NCI-H2196 (cell line): ENCODE measurements at regions not wholly inside any gene's neighbourhood (a gene's known extent, or its start where the extent isn't known, plus 50 kb on each side); places are given as distances from the start of the nearest gene placed in this dataset.

Source experiments
- DNase-seq: peaks from one replicate; lab custom pipeline; 2025; ENCODE audit not compliant: unreplicated experiment; lab: John Stamatoyannopoulos, UW

DNA sequence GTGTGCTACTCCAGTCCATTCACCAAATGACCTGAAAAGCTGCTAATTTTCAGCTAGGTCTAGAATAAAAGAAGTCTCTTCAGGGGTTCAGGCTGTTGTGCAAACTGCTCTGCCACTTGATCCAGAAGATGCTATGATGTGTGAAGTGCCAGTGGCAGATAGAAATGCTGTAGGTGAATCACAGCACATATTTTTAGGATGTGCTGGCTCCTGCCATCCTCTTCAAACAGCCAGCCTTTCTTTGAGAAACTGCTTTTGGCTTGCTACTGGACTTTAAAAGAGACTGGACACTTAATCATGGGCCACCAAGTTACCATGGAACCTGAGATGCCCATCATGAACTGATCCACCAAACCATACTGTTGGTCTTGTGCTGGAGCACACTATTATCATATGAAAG, 322.1 kb downstream of the EN1 start:
- DNase-seq: no peak

- no peak for DNase-seq
Observed at GRCh38 chr2:118524911-118525310, 322.5 kb downstream of the EN1 start.

DNA sequence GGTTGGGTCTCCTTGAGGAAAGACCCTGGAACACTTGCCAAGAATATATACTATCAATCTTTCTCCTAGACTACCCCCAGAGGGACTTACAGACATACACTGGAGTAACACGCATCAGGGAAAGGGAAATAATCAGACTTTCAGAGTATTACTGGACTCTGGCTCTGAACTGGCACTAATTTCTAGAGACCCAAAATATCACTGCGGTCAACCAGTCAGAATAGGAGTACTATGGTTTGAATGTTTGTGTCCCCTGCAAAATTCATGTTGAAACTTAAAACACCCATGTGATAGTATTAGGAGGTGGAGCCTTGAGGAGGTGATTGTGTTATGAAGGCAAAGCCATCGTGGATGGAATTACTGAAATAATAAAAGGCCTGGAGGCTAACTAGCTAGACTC, 323.7 kb downstream of the EN1 start:
- DNase-seq: no peak

DNA sequence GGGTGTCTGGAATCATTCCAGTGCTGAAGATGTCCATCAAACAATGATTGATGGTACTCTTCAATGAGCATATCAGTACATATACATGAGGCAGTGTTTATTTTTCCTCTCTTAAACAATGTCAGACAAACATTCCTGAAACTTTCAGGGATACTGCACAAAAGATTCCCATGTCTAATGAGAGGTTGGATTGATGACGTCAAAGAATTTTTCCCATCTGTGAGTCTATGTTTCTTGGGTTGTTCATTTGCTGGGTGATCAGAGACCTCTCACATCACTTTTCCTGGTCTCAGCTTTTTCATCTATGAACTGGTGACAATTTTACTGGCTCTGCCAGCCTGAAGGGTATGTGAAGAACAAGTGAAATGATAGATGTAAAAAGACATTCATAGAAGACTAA, 325.5 kb downstream of the EN1 start:
- no peak for DNase-seq

GRCh38 chr2:118521272-118521671, 326.2 kb downstream of the EN1 start:
- DNase-seq: no peak

DNA sequence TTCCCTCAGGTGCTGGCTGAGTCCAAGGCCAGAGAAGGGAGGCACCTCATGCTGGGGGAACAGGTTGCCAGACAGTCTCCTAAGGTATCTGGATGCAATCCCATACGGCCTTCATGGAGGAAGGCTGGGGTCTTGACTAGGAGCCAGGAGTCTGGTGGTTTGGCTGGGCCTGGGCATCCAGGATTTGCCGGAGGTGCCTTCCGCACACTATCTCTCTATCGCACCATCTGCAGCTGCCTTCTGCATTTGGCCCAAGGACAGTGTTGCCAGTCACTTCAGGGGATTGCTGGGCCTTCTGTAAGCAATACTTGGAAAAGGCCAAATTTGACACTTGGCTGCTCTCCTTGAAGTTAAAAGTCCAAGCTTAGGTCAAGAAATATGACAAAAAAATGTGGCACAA, 327.2 kb downstream of the EN1 start:
- no peak for DNase-seq

DNA sequence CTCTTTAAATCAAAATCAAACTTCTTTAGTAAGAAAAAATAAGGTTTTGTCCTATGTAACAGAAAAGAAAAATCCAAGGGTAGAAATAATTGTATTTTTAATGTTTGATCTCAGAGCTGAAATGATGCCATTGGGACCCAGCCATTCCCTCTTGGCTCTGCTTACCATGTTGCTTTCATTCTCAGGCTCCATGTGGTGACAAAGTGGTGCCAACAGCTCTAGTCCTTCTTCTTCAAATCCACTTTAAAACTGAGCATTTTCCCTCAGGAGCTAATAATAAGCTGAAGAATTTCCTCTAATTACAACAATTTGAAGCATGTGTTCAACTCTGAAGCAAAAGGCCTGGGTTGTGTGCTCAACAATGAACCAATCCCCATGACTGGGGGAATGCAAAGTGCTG, 327.9 kb downstream of the EN1 start:
- no peak for DNase-seq

DNA sequence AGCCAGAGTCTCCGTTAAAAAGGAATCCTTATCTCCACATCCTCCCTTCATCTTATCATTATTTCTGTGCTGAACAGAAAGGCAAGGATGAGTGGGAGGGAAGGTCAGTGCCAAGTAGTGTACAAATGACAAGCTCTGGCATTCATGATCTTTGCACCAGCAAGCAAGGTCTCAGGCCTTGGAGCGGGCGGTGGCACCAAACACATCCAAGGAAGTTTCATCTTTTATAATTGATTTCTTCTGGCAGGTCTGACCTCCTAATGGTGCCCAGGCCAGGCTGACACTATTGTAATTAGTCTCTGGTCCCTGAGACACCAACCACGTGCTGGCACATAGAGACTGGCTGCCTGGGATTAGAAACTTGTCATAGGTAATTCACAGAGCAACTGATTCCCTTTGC, 336.6 kb downstream of the EN1 start:
- DNase-seq: no peak

- DNase-seq: no peak
Observed at GRCh38 chr2:118509319-118510004, 338.0 kb downstream of the EN1 start.

DNA sequence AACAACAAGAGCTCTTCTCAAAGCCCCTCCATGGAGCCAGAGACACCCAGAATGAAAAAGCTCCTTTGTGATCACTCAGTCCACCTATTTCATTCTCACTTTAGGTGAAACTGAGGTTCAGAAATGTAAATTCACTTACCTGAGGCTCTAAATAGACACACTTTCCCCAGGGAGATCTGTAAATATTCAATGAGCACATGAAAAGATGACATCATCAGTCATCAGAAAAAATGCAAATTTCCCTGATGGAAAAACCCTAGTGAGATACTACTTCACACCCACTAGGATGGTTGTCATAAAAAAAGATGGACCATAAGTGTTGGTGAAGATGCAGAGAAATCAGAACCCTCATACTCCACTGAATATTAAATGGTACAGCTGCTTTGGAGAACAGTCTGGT, 339.2 kb downstream of the EN1 start:
- DNase-seq: no peak

DNA sequence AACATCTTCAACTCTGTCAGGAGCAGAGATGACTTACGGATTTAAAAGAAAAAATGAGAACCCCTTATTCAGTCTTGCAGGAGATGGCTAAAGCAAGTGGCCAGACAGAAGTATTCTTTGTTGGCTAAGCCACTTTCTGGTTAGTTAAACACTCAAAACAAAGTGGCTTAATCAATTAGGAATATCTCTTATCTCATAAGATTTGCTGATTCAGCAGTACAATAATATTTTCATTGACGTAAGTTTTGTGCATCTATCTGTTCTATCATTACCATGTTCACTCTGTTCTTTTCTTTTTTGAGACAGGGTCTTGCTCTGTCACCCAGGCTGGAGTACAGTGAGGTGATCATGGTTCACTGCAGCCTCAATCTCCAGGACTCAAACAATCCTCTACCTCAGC, 342.0 kb downstream of the EN1 start:
- no peak for DNase-seq

DNA sequence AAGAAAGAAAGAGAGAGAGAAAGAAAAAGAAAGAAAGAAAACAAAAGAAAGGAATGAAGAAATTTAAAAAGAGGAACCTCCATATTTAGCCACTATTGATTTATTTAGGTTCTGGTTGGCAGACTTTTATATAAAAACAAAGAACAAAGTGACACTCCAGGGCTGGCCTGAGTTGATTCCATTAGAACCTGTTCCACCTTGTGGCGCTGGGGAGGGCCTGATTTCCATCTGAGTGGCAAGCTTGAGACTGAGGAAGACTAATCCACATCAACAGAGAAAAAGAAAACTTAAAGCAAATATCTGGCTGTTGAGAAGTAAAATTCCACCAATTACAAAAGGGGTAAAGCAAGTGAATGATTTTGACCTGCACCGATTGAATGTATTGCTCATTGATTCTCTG, 345.3 kb downstream of the EN1 start:
- DNase-seq: no peak

DNA sequence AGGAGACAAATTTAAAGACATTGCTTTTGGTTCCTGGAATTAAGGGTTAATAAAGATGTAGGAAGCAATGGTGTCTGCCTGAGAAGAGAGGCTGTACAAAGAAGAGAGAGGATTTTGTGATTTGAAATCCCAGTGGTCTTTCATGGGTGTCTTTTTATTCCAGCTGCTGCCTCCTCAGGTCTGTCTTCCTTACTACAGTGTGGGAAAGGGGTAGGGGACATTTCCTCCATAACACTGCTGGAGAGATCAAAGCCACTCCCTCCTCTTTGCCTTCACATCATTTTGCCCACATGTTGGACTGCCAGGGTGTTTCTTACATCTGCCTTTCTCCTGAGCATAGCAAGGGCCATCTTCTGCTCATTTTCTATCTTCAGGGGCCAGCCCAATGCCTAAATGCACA, 348.5 kb downstream of the EN1 start:
- DNase-seq: no peak

GRCh38 chr2:118496870-118497611, 350.4 kb downstream of the EN1 start:
- no peak for DNase-seq

GRCh38 chr2:118496467-118496866, 351.0 kb downstream of the EN1 start:
- no peak for DNase-seq

DNA sequence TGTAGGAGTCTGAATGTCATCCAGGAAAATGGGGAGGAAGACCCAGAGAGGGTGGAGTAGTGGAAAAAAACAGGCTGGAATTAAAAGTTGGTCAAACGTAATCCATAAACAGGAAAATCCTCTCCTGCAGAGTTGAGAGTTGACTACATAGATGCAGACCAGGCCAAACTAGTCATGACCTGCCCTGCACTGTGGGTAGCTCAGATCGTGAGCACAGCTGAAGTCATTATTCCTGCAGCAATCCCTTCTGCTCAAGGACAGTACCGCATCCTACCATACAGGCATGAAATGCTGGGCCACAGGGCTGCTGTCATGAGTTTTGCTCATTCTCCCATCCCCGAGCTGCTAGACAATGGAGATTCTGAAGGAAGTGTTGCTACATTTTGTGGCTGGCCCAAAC, 352.2 kb downstream of the EN1 start:
- no peak for DNase-seq

GRCh38 chr2:118493213-118493612, 354.2 kb downstream of the EN1 start:
- DNase-seq: no peak

GRCh38 chr2:118492335-118492734, 355.1 kb downstream of the EN1 start:
- no peak for DNase-seq

GRCh38 chr2:118490330-118490729, 357.1 kb downstream of the EN1 start:
- DNase-seq: no peak

DNA sequence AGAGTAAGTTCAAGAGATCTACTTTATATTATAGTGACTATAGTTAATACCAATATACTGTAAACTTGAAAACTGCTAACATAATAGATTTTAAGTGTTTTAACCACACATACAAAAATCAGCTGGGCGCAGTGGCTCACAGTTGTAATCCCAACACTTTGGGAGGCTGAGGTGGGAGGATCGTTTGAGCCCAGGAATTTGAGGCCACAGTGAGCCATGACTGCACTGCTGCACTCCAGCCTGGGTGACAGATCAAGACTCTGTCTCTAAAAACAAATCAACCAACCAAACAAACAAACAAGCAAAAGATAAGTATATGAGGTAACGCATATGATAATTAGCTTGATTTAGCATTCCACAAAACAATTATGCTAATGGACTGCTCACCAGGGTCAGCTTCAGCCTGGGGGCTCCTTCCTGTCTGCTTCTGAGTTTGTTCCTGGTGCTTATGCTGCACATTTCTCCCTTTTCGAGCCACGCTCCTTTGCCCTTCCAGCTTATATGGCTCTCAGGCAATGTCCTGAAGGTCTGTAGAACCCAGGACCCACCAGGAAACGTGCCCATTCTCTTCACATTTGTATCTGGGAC, 357.6 kb downstream of the EN1 start:
- DNase-seq: no peak

DNA sequence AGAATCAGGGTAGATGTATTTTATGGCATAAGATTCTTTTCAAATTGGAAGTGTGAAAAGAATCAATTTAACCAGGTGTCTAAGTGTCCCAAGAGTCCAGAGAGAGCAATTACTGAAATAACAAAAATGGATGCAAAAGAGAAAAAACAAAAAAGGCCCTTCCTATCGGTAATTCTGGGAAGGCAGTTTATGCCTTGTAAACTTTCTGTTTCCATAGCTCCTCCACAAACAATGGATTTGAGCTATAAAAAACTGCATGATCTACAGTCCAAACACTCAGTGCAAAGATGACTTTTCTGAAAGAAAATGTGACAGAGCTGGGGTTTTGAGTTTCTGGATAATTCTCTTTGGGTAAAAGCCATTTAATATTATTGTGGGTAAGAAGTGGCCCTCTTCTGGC, 366.1 kb downstream of the EN1 start:
- no peak for DNase-seq

DNA sequence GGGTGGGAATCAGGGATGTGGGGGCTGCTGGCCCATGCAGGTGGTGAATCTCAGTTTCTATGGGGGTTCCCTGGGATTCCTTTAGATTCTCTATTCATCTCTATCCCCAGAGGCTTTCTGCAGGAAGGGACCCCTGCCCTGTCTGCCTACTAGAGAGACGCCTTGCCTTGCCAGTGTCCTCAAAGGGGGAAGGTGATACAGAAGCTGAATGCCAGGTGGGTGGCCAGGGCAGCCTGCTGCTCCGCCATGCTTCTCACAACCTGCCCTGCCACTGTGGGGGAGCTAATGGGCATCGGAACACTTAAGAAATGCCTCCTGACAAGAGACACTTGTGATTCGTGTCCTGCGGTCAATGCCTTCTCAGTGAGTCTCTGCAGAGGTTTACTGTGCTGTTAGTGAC, 368.4 kb downstream of the EN1 start:
- no peak for DNase-seq
